OCI-M1 (cell line): ENCODE measurements at regions not wholly inside any gene's neighbourhood (a gene's known extent, or its start where the extent isn't known, plus 50 kb on each side); places are given as distances from the start of the nearest gene placed in this dataset.
A peak's percentile ranks its signal among the peaks of the same experiment; 100 is the strongest.
"Not testable (repeated sequence)": the region's sequence is repeated elsewhere in the genome, so short reads cannot be mapped to it uniquely, and the experiment has no call there.

ENCODE experiments used
- DNase-seq: peaks from one replicate; lab custom pipeline; 2025; lab: John Stamatoyannopoulos, UW

- peak; percentile 11 for DNase-seq
These were observed 375.0 kb upstream of the ARHGEF26 start for GRCh38 chr3:153746211-153746610.

- no peak for DNase-seq
These were observed 372.1 kb upstream of the ARHGEF26 start for GRCh38 chr3:153749070-153749610.

- no peak for DNase-seq
These were observed 368.7 kb upstream of the ARHGEF26 start for GRCh38 chr3:153752405-153753027.

- DNase-seq: no peak
These were observed 368.2 kb upstream of the ARHGEF26 start for GRCh38 chr3:153753035-153753434.

- DNase-seq: no peak
These were observed 364.4 kb upstream of the ARHGEF26 start for GRCh38 chr3:153756816-153757215.

- no peak for DNase-seq
These were observed 363.4 kb upstream of the ARHGEF26 start for GRCh38 chr3:153757839-153758238.

GRCh38 chr3:153760948-153761347, 360.2 kb upstream of the ARHGEF26 start:
- no peak for DNase-seq

GRCh38 chr3:153762411-153763235, 358.6 kb upstream of the ARHGEF26 start:
- DNase-seq: no peak

GRCh38 chr3:153767601-153768560, 353.3 kb upstream of the ARHGEF26 start:
- no peak for DNase-seq

GRCh38 chr3:153768561-153769469, 352.4 kb upstream of the ARHGEF26 start:
- DNase-seq: peak; percentile 65

GRCh38 chr3:153783106-153783505, 338.1 kb upstream of the ARHGEF26 start:
- DNase-seq: no peak

GRCh38 chr3:153783741-153784480, 337.3 kb upstream of the ARHGEF26 start:
- DNase-seq: no peak

GRCh38 chr3:153785901-153786300, 335.3 kb upstream of the ARHGEF26 start:
- no peak for DNase-seq

GRCh38 chr3:153789380-153789779, 331.8 kb upstream of the ARHGEF26 start:
- DNase-seq: no peak

GRCh38 chr3:153797056-153797455, 324.1 kb upstream of the ARHGEF26 start:
- DNase-seq: not testable (repeated sequence)

GRCh38 chr3:153809097-153809496, 312.1 kb upstream of the ARHGEF26 start:
- no peak for DNase-seq

GRCh38 chr3:153818338-153818737, 302.9 kb upstream of the ARHGEF26 start:
- DNase-seq: peak; percentile 4

GRCh38 chr3:153820035-153820434, 301.2 kb upstream of the ARHGEF26 start:
- DNase-seq: no peak

GRCh38 chr3:153828346-153828745, 292.8 kb upstream of the ARHGEF26 start:
- not testable (repeated sequence) for DNase-seq

- no peak for DNase-seq
These were observed 291.5 kb upstream of the ARHGEF26 start for GRCh38 chr3:153829606-153830170.
